ENCODE measurements at regions not wholly inside any gene's neighbourhood (a gene's known extent, or its start where the extent isn't known, plus 50 kb on each side); places are given as distances from the start of the nearest gene placed in this dataset.
"Not testable (repeated sequence)": the region's sequence is repeated elsewhere in the genome, so short reads cannot be mapped to it uniquely, and the experiment has no call there.

DNA sequence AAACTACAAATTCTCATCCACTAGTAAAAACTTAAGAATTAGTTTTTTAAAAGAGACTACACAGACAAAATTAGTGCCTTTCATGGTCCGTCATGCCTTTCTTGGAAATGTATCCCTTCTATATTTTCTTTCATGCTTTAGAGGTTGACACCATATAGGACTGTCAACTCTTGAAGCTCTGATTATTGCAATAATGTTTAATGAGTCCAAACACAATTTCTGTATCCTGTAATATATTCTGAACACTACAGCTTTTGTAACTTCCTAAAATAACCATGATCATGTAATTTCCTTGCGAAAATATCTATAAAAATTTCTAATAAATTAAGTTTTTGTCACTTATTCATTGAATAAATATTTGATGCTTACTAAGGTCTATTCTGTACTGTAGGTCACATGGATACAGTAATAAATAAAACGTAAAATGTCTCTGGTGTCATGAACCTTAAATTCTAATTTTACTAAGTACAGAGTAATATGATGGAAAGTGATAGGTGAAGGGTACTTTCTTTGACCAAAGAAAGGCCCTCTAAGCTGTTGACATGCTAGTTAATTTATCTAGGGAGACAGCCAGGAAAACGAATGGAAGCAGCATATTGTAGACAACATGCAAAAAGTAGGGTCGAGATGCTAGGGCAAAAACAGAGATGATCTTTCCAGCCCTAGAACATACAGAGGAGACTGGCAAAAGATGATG lies 687.3 kb upstream of the PCDH9 start:
- Histone ChIP-seq H3K36me3 (no peaks in the 10 kb centered on the region), H3K4me3 (no peak overlapping the region), H3K27ac (no peak overlapping the region), H3K27me3 (no peaks in the 10 kb centered on the region), H3K4me1 (ENCODE audit: low read depth) (no peaks in the 10 kb centered on the region), H3K9me3 (ENCODE audit: low read depth) (no peaks in the 10 kb centered on the region)
- TF ChIP-seq, protein P1, sequence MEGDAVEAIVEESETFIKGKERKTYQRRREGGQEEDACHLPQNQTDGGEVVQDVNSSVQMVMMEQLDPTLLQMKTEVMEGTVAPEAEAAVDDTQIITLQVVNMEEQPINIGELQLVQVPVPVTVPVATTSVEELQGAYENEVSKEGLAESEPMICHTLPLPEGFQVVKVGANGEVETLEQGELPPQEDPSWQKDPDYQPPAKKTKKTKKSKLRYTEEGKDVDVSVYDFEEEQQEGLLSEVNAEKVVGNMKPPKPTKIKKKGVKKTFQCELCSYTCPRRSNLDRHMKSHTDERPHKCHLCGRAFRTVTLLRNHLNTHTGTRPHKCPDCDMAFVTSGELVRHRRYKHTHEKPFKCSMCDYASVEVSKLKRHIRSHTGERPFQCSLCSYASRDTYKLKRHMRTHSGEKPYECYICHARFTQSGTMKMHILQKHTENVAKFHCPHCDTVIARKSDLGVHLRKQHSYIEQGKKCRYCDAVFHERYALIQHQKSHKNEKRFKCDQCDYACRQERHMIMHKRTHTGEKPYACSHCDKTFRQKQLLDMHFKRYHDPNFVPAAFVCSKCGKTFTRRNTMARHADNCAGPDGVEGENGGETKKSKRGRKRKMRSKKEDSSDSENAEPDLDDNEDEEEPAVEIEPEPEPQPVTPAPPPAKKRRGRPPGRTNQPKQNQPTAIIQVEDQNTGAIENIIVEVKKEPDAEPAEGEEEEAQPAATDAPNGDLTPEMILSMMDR (IDR thresholded peaks at IDR 0.05; ENCODE audit: low read depth, low read length) = no peak
- DNase-seq (ENCODE audit: low read depth in 1 of 2, low spot score in 1 of 2) = no peak

DNA sequence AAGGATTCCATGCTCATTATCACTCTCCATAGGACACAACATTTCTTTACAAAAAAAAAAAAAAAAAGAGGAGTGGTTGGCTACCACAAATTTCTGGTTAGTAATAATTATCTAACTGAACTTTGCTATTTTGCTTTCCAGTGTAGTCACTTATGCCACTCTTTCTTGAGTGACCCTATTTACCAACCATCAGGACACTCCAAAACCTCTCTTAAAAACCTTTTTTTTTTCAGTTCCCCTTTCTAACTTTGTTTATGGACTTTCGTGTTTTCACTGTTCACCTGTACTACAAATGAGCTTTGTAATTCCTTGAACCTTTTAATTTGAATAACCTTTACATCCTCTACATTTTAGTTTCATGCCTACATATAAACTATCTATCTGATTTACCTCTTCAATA lies 686.5 kb upstream of the PCDH9 start:
- H3K4me3 ChIP-seq = no peak overlapping the region
- TF ChIP-seq, protein P1 (IDR thresholded peaks at IDR 0.05; ENCODE audit: low read depth, low read length) = no peak
- no peaks in the 10 kb centered on the region for H3K27me3 ChIP-seq
- no peaks in the 10 kb centered on the region for H3K36me3 ChIP-seq
- H3K27ac ChIP-seq = no peak overlapping the region
- H3K9me3 ChIP-seq (ENCODE audit: low read depth) = no peaks in the 10 kb centered on the region
- no peak for DNase-seq (ENCODE audit: low read depth in 1 of 2, low spot score in 1 of 2)
- no peaks in the 10 kb centered on the region for H3K4me1 ChIP-seq (ENCODE audit: low read depth)

DNA sequence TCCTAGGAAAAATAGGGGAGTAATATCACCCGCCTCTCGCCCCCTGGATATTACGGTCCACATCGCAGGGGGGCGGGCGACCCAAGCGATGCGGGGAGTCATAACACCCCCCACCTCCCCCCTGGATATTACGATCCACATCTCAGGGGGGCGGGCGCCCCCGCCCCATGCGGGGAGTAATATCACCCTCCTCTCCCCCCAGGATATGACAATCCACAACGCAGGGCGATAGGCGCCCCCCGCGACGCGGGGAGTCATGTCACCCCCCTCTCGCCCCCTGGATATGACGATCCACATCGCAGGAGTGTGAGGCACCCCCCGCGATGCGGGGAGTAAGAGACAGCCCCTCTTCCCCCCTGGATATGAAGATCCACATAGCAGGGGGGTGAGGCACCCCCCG lies 684.4 kb upstream of the PCDH9 start:
- Histone ChIP-seq H3K36me3 (no peaks in the 10 kb centered on the region), H3K4me1 (ENCODE audit: low read depth) (no peaks in the 10 kb centered on the region), H3K9me3 (ENCODE audit: low read depth) (no peaks in the 10 kb centered on the region), H3K27ac (no peak overlapping the region), H3K27me3 (no peaks in the 10 kb centered on the region), H3K4me3 (no peak overlapping the region)
- no peak for DNase-seq (ENCODE audit: low read depth in 1 of 2, low spot score in 1 of 2)
- TF ChIP-seq, protein P1 (IDR thresholded peaks at IDR 0.05; ENCODE audit: low read depth, low read length) = no peak

DNA sequence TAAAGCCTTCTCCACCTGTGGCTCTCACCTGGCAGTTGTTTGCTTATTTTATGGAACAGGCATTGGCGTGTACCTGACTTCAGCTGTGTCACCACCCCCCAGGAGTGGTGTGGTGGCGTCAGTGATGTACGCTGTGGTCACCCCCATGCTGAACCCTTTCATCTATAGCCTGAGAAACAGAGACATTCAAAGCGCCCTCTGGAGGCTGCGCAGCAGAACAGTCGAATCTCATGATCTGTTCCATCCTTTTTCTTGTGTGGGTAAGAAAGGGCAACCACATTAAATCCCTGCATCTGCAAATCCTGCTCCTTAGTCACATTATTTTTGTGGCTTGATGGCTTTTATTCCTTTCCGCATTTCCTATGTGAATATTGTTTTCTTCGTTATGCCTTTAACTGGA lies 672.8 kb upstream of the PCDH9 start:
- H3K27me3 ChIP-seq; DNase-seq (ENCODE audit: low read depth in 1 of 2, low spot score in 1 of 2); H3K9me3 ChIP-seq (ENCODE audit: low read depth); H3K27ac ChIP-seq; H3K4me3 ChIP-seq; H3K36me3 ChIP-seq; H3K4me1 ChIP-seq (ENCODE audit: low read depth): not testable (repeated sequence)

DNA sequence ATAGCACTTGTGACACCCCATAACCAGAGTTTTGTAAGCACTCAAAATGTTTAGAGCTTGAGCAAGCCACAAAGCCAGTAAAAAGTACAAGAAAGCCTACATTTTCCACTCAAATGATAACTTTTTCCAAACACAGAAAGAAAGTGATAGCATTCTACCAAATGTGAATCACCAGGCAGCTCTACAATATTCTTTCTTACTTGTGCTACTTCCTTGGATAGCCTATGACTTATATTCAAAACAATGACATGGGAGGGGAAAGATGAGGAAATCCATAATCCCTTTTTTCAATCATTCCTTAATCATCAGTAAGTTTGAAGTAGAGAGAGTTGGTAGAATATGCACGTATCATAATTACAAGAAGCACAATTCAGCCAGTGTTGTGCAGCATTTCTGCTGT lies 650.8 kb upstream of the PCDH9 start:
- no peaks in the 10 kb centered on the region for H3K4me1 ChIP-seq (ENCODE audit: low read depth)
- no peak overlapping the region for H3K4me3 ChIP-seq
- TF ChIP-seq, protein P1 (IDR thresholded peaks at IDR 0.05; ENCODE audit: low read depth, low read length) = no peak
- no peak overlapping the region for H3K27ac ChIP-seq
- no peaks in the 10 kb centered on the region for H3K36me3 ChIP-seq
- DNase-seq (ENCODE audit: low read depth in 1 of 2, low spot score in 1 of 2) = no peak
- H3K27me3 ChIP-seq = no peaks in the 10 kb centered on the region
- H3K9me3 ChIP-seq (ENCODE audit: low read depth) = no peaks in the 10 kb centered on the region

DNA sequence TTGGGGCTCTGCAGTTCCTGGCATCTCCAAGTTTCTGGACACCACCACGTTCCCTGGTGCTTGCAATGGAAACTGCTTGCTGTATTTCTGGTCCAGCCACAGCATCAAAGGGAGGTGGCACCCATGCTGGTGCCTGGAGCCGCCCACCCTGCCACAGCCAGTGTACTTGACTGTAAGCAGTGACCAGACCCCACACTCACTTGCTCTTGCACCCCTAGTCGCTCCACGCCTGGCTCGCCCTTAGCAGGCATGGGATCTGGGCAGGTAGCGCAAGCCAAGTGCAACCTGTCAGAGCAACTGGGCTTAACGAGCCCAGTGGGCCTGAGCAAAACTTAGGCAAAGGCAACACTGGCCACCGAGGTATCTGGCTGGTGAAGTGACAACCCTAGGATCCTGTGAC lies 648.2 kb upstream of the PCDH9 start:
- TF ChIP-seq, protein P1 (IDR thresholded peaks at IDR 0.05; ENCODE audit: low read depth, low read length) = no peak
- Histone ChIP-seq H3K27ac (no peak overlapping the region), H3K36me3 (no peaks in the 10 kb centered on the region), H3K27me3 (no peaks in the 10 kb centered on the region), H3K4me1 (ENCODE audit: low read depth) (no peaks in the 10 kb centered on the region), H3K4me3 (no peak overlapping the region), H3K9me3 (ENCODE audit: low read depth) (no peaks in the 10 kb centered on the region)
- no peak for DNase-seq (ENCODE audit: low read depth in 1 of 2, low spot score in 1 of 2)
